Transverse colon (tissue), 4 donors: ENCODE measurements at regions not wholly inside any gene's neighbourhood (a gene's known extent, or its start where the extent isn't known, plus 50 kb on each side); places are given as distances from the start of the nearest gene placed in this dataset.

Experiments used
- DNase-seq: peaks from one replicate; pipeline ENCODE4 v3.0.0-alpha.2; 2019
- H3K27ac ChIP-seq, 4 donors: fragments of 200-600 bp; sonication (generic); 2 replicates each; pipeline ENCODE4 v1.5.1; 2016 to 2018; ENCODE audit warnings: inconsistent platforms in 4 of 4
- H3K27me3 ChIP-seq: fragments of 200-600 bp; sonication (generic); 2 replicates; pipeline ENCODE4 v1.5.1; 2017; ENCODE audit warnings: inconsistent platforms
- H3K36me3 ChIP-seq, 4 donors: fragments of 200-600 bp; sonication (generic); 2 replicates each; pipeline ENCODE4 v1.5.1; 2017 to 2019; ENCODE audit warnings: inconsistent platforms in 4 of 4
- H3K4me1 ChIP-seq, 4 donors: fragments of 200-600 bp; sonication (generic); 2 replicates each; pipeline ENCODE4 v1.5.1; 2017 to 2020; ENCODE audit warnings: inconsistent platforms in 4 of 4
- H3K4me3 ChIP-seq, 4 donors: fragments of 200-600 bp; sonication (generic); 1 replicate in 1 of 4; 2 replicates in 3 of 4; pipeline versions ENCODE4 v1.5.1 to v1.6.1; 2017 to 2019; ENCODE audit warnings: inconsistent platforms in 4 of 4
- H3K9me3 ChIP-seq, 2 donors: fragments of 200-600 bp; sonication (generic); 2 replicates each; pipeline ENCODE4 v1.5.1; 2017 to 2019; ENCODE audit warnings: inconsistent platforms in 2 of 2
- CTCF ChIP-seq, 5 experiments: fragments of 200-600 bp in 3 of 5; fragments of 450-650 bp in 2 of 5; sonication (generic) in 3 of 5; IDR thresholded peaks; 1 replicate in 2 of 5; 2 replicates in 3 of 5; pipeline ENCODE4 v1.5.1; 2016 to 2017; ENCODE audit warnings: antibody characterized with exemption in 5 of 5, inconsistent platforms in 3 of 5, mild to moderate bottlenecking in 2 of 5, moderate library complexity in 1 of 5
- EP300 ChIP-seq: sonication (generic); formaldehyde crosslinking; IDR thresholded peaks from one replicate; pipeline ENCODE4 v1.6.1; 2017; ENCODE audit warnings: antibody characterized with exemption, low read depth
- POLR2A ChIP-seq: fragments of 450-650 bp; IDR thresholded peaks from one replicate; pipeline ENCODE4 v1.6.1; 2016; ENCODE audit warnings: antibody characterized with exemption, mild to moderate bottlenecking, moderate library complexity
- POLR2AphosphoS5 ChIP-seq, 3 donors: sonication (generic); formaldehyde crosslinking; IDR thresholded peaks; one replicate each; pipeline ENCODE4 v1.6.1; 2016; ENCODE audit warnings: antibody characterized with exemption in 3 of 3
- WGBS, 2 donors: methylation state at CpG; one replicate each; pipeline ENCODE4 v1.1.5; 2018; ENCODE audit warnings: low coverage in 1 of 2; 5-methylcytosine and 5-hydroxymethylcytosine counted together
- in situ Hi-C, 4 donors: fragments of 200-750 bp; cut with MboI; loops; one replicate each; pipeline versions ENCODE4 v1.15.0 to v1.15.1; 2017; ENCODE audit warnings: low sequenced_read_pairs in 3 of 4, low pct_ligation_motif_present in 1 of 4, low pct_unique_long_range_greater_than_20kb in 1 of 4
- intact Hi-C: fragments of 100-400 bp; cut with DNase I; formaldehyde crosslinking; loops from one replicate; pipeline ENCODE4 v1.15.1; 2023; ENCODE audit warnings: low total_unique reads

GRCh38 chr5:52693836-52694235, 93.9 kb upstream of the ITGA1 start:
- no peaks in the 10 kb centered on the region for H3K27me3 ChIP-seq
- H3K27ac ChIP-seq = no peak overlapping the region
- no peak for TF ChIP-seq POLR2A
- TF ChIP-seq CTCF (IDR thresholded peaks at IDR 0.05) = no peak
- TF ChIP-seq POLR2AphosphoS5 (IDR thresholded peaks at IDR 0.05) = no peak
- H3K4me3 ChIP-seq = no peak overlapping the region
- in situ Hi-C loops (loop anchor here (25.0 kb wide), 1 partner anchor 218 kb away; no protein-coding TSS in a partner anchor), intact Hi-C loops (no loop called here)
- no peaks in the 10 kb centered on the region for H3K4me1 ChIP-seq
- no peak for DNase-seq
- WGBS, 2 donors = 71 to 91% methylated on average over 1 of the region's 1 CpG
- no peaks in the 10 kb centered on the region for H3K9me3 ChIP-seq
- no peaks in the 10 kb centered on the region for H3K36me3 ChIP-seq

- Histone ChIP-seq H3K27ac (no peak overlapping the region), H3K9me3 (no peaks in the 10 kb centered on the region), H3K27me3 (no peaks in the 10 kb centered on the region), H3K36me3 (no peaks in the 10 kb centered on the region), H3K4me3 (no peak overlapping the region), H3K4me1 (no peaks in the 10 kb centered on the region)
- DNase-seq = no peak
- in situ Hi-C loops = loop anchor here (25.0 kb wide), 1 partner anchor 218 kb away; no protein-coding TSS in a partner anchor
- TF ChIP-seq CTCF (IDR thresholded peaks at IDR 0.05) = no peak
- no peak for TF ChIP-seq POLR2AphosphoS5 (IDR thresholded peaks at IDR 0.05)
- TF ChIP-seq EP300 = no peak
- TF ChIP-seq POLR2A = no peak
- intact Hi-C loops = no loop called here
- 72 to 80% methylated on average over 3 of the region's 3 CpGs for WGBS, 2 donors
Measured at GRCh38 chr5:52694648-52695047, 93.1 kb upstream of the ITGA1 start.

GRCh38 chr5:52702877-52703276, 84.8 kb upstream of the ITGA1 start:
- intact Hi-C loops (no loop called here), in situ Hi-C loops (no loop called here)
- 49 to 72% methylated on average over 2 of the region's 2 CpGs for whole genome bisulfite sequencing, 2 donors
- no peak overlapping the region for H3K4me3 ChIP-seq
- no peaks in the 10 kb centered on the region for H3K27me3 ChIP-seq
- H3K4me1 ChIP-seq = no peaks in the 10 kb centered on the region
- TF ChIP-seq POLR2A (no peak), CTCF (IDR thresholded peaks at IDR 0.05) (no peak), POLR2AphosphoS5 (IDR thresholded peaks at IDR 0.05) (no peak), EP300 (no peak)
- no peaks in the 10 kb centered on the region for H3K36me3 ChIP-seq
- no peak for DNase-seq
- no peaks in the 10 kb centered on the region for H3K9me3 ChIP-seq
- H3K27ac ChIP-seq = no peak overlapping the region

GRCh38 chr5:52703321-52703720, 84.4 kb upstream of the ITGA1 start:
- DNase-seq = no peak
- no peaks in the 10 kb centered on the region for H3K9me3 ChIP-seq
- H3K4me3 ChIP-seq = no peak overlapping the region
- TF ChIP-seq CTCF (IDR thresholded peaks at IDR 0.05) (no peak), EP300 (no peak), POLR2AphosphoS5 (IDR thresholded peaks at IDR 0.05) (no peak), POLR2A (no peak)
- no peak overlapping the region for H3K27ac ChIP-seq
- no peaks in the 10 kb centered on the region for H3K4me1 ChIP-seq
- intact Hi-C loops = no loop called here
- in situ Hi-C loops = no loop called here
- H3K36me3 ChIP-seq = no peaks in the 10 kb centered on the region
- H3K27me3 ChIP-seq = no peaks in the 10 kb centered on the region
